ENCODE measurements at regions not wholly inside any gene's neighbourhood (a gene's known extent, or its start where the extent isn't known, plus 50 kb on each side); places are given as distances from the start of the nearest gene placed in this dataset.
"Not testable (repeated sequence)": the region's sequence is repeated elsewhere in the genome, so short reads cannot be mapped to it uniquely, and the experiment has no call there.

DNA sequence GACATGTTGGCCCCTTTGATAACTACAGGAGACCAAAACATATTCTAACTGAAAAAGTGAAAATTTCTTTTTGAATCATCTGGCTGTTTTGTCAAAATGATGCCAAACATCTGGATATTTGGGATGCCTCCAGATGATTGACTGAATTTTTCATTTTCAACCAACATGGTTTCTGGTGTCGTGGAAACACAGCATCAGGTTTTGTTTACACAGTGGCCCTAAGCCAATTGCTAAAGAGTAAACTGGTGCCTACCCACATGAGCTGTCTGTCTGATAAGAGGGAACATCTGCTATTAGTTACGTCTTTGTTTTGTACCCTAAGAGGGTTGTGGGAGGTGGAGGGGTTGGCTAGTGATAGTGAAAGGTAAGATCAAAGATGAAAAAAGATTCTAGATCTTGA, 204.8 kb downstream of the KCNK2 start:
- FAIRE-seq: no peak

GRCh38 chr1:215290018-215290417, 207.5 kb downstream of the KCNK2 start:
- no peak for FAIRE-seq

- no peak for FAIRE-seq
Observed at GRCh38 chr1:215292932-215293331, 210.4 kb downstream of the KCNK2 start.

GRCh38 chr1:215306426-215306825, 223.9 kb downstream of the KCNK2 start:
- no peak for FAIRE-seq

GRCh38 chr1:215321802-215322201, 239.3 kb downstream of the KCNK2 start:
- FAIRE-seq: no peak

DNA sequence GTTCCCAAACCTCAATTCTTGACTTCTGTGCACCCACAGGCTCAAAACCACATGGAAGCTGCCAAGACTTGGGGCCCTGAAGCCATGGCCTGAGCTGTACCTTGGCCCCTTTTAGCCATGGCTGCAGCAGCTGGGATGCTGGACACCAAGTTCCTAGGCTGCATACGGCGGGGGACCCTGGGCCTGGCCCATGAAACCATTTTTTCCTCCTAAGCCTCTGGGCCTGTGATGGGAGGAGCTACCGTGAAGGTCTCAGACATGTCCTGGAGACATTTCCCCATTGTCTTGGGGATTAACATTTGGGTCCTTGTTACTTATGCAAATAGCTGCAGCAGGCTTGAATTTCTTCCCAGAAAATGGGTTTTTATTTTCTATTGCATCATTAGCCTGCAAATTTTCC, 241.5 kb downstream of the KCNK2 start:
- FAIRE-seq: not testable (repeated sequence)

DNA sequence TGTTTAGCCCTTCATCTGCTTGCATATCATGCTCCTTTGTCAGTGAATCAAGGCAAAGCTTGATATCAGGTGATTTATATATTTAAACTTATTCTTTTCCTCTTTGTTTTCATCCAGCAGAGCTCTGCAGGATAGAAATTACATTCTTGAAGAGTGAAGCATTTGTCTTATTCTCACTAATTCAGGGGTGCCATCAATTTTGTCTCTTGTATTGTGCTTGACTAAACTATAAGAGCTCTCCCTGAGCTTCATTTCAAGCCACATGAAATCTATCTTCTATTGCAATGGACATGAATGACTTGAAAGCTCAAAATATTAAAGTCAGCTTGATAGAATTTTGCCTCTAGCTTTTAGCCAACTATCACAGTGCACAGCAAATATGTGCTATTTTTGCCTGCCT, 236.7 kb upstream of the KCTD3 start:
- FAIRE-seq: no peak

DNA sequence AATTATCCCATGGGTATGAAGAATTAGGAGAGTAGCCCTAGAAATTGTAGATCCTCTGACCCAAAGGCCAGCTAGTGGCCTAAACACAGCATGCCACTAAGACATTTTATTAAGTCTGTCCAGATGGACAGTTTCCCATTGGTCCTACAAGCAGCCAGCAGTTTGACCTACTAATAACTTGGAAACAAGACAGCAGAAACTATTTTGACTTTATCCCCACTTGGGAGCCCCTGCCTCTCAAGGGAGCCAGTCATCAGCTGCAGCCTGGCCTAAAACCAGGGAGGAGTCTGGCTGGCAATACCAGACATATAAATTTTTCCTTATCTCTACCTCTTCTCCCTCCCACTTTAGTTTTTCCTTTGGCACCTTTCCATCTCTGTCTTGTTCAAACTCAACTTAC, 222.6 kb upstream of the KCTD3 start:
- FAIRE-seq: no peak

GRCh38 chr1:215345208-215345607, 221.9 kb upstream of the KCTD3 start:
- no peak for FAIRE-seq

DNA sequence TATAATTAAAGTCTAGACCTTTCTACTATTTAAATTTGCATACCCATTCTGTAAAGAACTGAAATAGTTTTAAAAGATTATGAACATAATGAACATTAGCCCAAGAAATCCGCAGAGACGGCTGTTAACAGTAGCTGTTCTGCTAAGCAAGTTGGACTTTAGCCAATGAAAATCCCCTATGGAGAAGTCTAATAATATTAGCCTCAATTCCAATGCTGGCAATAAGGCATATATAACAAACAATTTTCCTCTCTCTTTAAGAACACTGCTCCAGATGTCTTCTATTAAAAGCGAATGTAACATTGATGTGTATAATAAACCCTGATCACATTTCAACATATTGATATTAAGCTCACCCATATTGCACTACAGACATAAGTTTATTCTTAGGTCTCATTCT, 221.3 kb upstream of the KCTD3 start:
- FAIRE-seq: no peak

GRCh38 chr1:215357901-215358300, 209.2 kb upstream of the KCTD3 start:
- FAIRE-seq: no peak

DNA sequence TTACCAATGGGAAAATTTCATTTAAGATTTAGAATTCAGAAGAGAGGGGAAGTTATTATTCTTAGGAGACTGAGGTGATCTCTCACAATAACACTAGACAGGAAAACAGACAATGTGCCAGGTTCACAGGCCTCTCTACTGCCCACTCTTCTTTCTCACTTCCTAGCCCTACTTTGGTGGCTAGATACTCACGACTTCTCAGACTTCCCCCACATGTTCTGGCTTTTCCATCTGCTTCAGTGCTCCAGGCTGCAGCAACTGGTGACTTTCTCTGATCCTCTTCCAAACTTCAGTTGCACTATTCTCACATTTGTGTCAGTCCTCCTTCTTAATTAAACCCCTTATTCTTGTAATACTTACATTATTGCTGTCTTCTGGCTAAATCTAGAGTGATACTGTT, 208.7 kb upstream of the KCTD3 start:
- FAIRE-seq: no peak

- FAIRE-seq: no peak
Observed at GRCh38 chr1:215360031-215360430, 207.1 kb upstream of the KCTD3 start.

- no peak for FAIRE-seq
Observed at GRCh38 chr1:215360758-215361157, 206.3 kb upstream of the KCTD3 start.

DNA sequence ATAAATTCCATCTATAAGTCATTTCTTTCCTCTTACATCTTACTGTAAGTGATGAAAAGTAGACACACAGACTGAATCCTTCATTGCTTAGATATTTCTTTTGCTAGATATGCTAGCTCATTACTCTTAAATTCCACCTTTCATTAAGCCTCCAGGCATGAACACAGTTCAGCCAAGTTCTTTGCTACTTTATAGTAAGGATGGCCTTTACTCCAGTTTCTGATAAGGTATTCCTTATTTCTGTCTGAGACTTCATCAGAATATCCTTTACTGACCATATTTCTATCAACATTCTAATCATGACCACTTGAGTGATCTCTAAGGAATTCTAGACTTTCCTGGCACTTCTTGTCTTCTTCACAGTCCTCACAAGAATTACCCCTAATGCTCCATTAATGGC, 191.7 kb upstream of the KCTD3 start:
- no peak for FAIRE-seq

DNA sequence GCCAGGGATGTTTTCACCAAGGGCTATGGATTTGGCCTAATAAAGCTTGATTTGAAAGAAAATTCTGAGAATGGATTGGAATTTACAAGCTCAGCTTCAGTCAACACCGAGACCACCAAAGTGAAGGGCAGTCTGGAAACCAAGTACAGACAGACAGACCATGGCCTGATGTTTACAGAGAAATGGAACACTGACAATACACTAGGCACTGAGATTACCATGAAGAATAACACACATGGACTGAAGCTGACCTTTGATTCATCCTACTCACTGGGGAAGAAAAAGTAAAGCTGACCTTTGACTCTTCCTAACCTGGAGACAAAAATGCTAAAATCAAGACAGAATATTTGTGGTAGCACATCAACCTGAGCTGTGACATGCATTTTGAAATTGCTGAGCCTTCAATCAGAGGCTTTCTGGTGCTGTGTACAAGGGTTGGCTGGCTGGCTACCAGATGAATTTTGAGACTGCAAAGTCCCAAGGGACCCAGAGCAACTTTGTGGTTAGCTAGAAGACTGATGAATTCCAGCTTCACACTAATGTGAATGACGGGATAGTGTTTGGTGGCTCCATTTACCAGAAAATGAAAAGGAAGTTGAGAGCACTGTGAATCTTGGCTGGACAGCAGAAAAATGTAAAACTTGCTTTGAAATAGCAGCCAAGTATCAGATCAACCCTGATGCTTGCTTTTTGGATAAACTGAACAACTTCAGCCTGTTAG, 190.4 kb upstream of the KCTD3 start:
- no peak for FAIRE-seq

GRCh38 chr1:215377746-215378145, 189.4 kb upstream of the KCTD3 start:
- no peak for FAIRE-seq

GRCh38 chr1:215380566-215380965, 186.5 kb upstream of the KCTD3 start:
- FAIRE-seq: no peak

- no peak for FAIRE-seq
Observed at GRCh38 chr1:215393476-215393875, 173.6 kb upstream of the KCTD3 start.

- no peak for FAIRE-seq
Observed at GRCh38 chr1:215394084-215394991, 172.8 kb upstream of the KCTD3 start.

GRCh38 chr1:215397106-215397505, 170.0 kb upstream of the KCTD3 start:
- FAIRE-seq: no peak

DNA sequence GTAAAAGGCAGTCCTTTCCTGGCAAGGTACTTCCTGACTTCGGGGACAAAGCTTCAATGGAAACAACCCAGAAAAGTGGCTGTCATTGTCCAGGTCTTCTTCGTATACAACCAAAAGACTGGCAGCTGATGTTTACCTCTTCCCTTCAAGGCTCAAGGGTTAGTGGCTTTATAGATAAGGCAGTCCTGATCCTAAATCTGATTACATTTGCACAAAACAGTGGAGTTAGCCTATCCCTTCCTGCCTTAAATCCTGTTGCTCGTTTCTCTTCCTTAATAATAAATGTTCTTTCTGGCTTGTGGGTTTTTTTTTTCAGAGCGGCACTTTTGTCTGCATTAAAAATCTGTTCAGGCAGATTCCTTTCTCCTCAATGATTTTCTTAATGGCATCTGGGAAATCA, 169.3 kb upstream of the KCTD3 start:
- FAIRE-seq: no peak

GRCh38 chr1:215399787-215400186, 167.3 kb upstream of the KCTD3 start:
- FAIRE-seq: no peak

DNA sequence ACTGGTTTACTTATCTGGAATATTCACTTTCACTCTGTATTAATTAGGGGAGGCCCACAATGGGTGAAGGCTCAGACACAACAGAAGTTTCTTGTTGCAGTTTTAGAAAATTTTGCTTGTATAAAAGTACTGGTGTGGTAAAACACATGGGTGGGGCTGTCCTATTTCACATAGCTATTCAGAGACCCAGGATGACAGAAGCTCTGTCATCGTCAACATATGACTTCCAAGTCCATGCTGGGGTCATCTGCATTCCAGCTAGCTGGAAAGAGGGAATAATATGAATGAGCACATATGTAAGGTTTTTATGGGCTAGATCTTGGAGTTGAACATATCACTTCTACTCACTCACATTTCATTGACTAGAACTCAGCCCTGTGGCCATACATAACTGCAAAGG, 166.4 kb upstream of the KCTD3 start:
- FAIRE-seq: no peak

Measured in islet of Langerhans (tissue), 1 donor.